ENCODE measurements at regions not wholly inside any gene's neighbourhood (a gene's known extent, or its start where the extent isn't known, plus 50 kb on each side); places are given as distances from the start of the nearest gene placed in this dataset.
"Not testable (repeated sequence)": the region's sequence is repeated elsewhere in the genome, so short reads cannot be mapped to it uniquely, and the experiment has no call there.

- peak; percentile 31 for DNase-seq
Measured at GRCh38 chr9:12318732-12319685, 374.2 kb upstream of the TYRP1 start.

DNA sequence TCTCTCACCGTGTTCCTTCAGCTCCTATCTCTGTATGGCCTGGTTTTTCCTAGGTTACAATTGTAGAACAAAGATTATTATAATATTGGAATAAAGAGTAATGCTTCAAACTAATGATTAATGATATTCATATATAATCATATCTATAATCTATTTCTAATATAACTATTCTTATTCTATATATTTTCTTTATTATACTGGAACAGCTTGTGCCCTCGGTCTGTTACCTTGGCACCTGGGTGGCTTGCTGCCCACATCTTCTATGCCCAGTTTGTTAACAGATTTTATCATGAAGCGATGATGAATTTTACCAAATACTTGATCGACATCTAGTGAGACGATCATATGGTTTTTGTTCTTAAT lies 363.6 kb upstream of the TYRP1 start:
- no peak for DNase-seq

DNA sequence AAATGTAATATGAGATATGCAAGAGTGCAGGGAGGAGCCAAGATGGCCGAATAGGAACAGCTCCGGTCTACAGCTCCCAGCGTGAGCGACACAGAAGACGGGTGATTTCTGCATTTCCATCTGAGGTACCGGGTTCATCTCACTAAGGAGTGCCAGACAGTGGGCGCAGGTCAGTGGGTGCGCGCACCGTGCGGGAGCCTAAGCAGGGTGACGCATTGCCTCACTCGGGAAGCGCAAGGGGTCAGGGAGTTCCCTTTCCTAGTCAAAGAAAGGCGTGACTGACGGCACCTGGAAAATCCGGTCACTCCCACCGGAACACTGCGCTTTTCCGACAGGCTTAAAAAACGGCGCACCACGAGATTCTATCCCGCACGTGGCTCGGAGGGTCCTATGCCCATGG lies 359.2 kb upstream of the TYRP1 start:
- not testable (repeated sequence) for DNase-seq

DNA sequence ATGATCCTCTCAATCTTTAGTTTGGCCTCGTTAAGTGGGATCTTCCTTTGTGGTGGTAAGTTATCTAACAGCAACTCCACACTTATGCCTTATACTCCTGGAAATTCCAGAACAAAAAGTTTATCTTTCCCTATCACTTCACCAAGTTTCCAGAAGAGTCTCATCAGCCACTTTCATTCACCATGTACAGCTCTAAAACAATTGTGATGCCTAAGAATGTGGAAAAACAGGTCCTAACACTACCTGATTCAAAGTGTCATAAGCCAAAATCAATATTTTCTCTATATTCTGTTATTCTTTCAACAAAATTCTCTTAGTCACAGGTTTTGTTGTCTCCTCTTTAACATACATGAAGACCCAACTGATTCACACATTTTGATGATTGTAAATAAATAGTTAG lies 342.4 kb upstream of the TYRP1 start:
- no peak for DNase-seq

DNA sequence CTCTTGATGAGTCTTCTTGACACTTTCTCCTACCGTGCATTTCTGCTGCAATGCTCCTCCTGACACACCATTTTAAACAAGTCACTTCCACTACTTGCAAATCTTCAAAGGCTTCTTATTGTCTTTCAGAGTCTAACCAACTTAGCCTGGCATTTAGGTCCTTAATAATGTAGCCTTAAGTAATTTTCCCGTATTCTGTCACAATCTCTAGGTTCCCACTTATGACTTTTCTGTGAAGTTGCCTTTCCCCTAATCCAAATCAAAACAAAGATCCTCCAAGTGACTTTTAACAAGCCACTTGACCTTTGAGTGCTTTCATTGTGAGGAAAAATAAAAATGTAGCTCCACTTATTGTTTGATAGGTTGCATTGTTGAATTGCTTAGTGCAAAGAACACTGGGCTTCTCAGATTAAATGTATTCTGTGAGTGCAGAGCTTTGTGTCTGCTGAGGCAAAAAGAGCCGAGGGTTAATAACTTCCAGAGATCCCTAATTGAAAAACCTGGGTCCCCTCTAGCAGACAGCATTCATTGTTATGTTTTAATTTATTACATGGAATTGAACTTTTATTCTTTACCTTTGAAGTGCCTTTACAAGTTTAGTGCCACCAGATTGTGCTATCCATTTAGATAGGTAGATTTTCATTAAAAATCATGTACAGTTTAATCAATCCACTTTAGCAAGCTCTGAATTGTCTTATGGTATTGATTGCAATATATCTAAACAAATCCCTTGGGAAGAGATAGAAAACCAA lies 341.7 kb upstream of the TYRP1 start:
- no peak for DNase-seq

GRCh38 chr9:12352045-12352315 lies 341.2 kb upstream of the TYRP1 start:
- DNase-seq = no peak

DNA sequence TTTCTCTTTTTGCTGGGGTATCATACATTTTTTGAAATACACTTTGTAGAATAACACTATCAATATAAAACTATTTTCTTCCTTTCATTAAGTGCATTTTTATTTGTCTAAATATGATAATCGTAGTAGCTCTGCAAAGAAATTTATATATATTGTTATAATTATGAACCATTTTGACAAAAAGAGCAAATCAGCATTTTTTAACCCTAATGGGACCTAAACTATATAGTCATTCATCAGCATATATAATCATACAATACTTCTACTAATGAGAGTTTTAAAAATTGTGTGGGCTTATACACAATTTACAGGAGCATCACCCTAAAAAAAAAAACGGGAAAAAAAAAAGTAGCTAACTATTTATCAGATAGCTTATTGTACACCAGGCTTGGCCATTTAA lies 329.7 kb upstream of the TYRP1 start:
- no peak for DNase-seq

DNA sequence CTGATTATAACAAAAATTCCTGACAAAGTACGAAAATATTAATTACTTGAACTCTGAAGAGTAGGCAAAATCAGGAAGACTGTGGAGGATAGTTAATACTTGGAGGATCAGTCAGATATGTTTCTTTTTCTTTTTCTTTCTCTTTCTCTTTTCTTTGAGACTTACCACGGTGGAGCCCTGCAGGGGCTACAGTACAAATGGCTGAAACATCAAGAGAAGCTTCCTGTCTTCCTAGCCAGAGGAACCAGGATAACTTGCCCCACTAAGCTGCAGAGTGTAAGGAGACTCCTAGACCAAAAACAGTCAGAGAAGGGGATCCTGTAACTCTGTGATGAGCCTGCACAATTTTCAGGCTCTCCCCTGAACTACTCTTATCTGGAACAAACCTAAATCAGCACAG lies 324.6 kb upstream of the TYRP1 start:
- no peak for DNase-seq

DNA sequence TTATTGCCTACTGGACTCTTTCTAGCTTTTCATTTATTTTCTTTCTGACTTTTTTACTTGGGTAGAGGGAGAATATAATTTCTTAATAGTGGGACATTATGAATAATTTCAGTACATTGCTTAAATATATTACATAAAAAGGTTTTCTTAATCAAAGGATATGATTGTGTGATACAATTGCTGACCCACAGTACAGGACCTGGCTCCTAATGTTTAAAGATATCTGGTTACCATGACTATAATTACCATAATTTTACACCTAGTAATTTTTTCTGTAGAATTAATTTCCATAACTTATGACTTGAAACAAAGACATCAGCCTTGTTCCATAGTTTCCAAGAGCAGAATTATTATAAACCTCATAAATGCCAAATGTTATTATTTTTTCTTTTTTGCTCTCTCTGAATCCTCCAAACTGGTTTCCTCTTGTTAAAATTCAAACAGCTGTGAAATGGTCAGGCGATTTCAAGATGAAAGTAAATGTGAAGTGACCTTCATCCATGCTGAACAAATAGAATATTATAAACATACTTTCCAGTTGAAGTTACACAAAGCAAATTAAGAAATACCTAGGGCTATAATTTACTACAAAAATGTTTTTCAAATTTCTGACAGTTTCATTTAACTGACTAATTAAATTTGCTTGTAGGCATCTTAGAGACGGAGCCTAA lies 301.2 kb upstream of the TYRP1 start:
- DNase-seq = peak; percentile 62

DNA sequence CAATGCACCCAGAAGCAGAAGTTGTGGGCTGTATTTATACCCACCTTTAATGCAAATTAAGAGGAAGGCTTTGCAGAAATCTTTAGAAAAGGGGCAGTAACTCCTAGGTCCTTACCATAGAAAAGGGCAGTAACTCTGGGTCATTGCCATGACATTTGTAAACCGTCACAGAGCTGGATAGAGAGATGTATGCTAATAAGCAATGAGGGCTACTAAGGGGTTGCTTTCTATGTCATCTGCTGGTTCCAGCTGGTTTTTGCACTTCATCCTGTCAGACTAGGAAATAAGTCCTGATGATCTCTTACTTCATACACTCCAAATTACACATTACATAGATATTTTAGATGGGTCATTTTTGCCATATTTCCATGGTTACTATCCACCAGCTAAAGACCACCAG lies 299.1 kb upstream of the TYRP1 start:
- DNase-seq = peak; percentile 34

DNA sequence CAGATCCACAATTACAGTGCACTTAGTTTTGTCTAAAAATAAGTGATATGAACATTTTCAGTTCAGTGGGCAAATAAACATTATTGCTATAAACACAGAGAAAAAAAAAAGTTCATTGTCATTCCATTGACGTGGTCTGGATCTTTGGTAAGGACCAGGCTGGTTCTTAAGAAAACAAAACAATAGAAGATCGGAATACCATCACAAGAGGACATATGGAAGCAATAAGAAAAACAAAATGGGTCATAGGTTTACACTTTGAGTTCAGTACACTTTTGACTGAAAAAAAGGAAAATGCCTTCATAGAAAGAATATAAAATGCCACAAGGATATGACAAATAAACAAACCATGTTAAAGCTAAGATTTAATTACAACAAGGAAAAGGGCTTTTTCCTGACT lies 289.5 kb upstream of the TYRP1 start:
- DNase-seq = no peak

DNA sequence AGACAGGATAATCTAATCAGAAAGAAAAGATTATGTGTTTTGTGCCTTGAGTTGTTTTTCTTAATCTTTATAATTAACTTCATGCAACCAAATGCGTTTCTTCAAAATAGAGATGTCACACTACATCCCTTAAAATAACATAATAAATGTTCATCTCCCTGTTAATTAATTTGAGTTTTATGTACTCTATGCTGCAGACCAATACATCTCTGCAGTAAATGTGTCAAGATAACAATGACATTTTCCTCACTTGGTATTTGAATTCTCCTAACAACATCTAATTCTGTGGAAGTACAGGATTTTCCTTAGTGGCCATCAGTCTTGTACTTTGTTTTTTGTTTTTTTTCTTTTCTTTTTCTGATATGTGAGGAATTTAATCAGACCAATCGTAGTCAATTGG lies 279.2 kb upstream of the TYRP1 start:
- no peak for DNase-seq

GRCh38 chr9:12414514-12414913 lies 278.7 kb upstream of the TYRP1 start:
- DNase-seq = peak; percentile 24

- no peak for DNase-seq
Measured at GRCh38 chr9:12415361-12415760, 277.8 kb upstream of the TYRP1 start.

GRCh38 chr9:12416716-12417115 lies 276.5 kb upstream of the TYRP1 start:
- DNase-seq = no peak

DNA sequence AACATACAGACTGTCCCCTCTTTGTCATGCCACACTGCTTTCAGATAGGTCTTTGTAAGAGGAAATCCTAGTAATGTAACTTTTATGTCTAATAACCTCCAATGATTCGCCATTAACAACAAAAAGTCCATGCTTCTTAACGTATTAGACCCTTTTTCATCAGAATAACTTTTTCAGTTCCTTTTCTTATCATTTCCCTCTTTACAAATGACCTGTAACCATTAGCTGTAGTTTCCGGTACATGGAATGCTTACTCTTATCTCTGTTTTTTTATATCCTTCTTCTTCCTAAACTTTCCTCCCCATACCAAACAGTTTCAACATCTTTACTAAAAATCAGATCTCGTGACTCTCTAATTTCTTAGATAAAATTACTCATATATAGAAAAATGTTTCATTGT lies 268.9 kb upstream of the TYRP1 start:
- no peak for DNase-seq

- DNase-seq = peak; percentile 70
Measured at GRCh38 chr9:12425878-12426864, 267.0 kb upstream of the TYRP1 start.

DNA sequence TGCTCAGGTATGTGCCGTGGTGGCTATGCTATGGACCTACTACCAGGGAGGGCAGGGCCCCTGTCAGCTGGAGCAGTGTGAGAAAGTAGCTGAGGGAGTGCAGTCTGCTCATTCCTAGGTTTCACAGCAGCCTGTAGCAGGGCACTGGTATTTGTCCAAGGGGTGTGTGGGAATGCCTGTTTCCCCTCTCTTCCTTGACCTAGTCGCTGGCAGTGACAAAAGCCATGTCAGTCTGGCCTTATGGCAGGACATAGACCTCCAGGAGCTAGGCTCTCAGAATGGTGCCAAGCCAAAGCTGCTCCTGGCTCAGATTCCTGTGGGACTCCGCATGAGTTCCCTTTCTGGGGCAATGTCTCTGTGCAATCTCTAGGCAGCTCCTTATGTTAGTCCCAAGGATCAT lies 253.9 kb upstream of the TYRP1 start:
- DNase-seq = no peak

- DNase-seq = not testable (repeated sequence)
Measured at GRCh38 chr9:12441080-12441479, 252.1 kb upstream of the TYRP1 start.

GRCh38 chr9:12441506-12441905 lies 251.7 kb upstream of the TYRP1 start:
- DNase-seq = no peak

GRCh38 chr9:12448246-12448645 lies 244.9 kb upstream of the TYRP1 start:
- DNase-seq = no peak

GRCh38 chr9:12457237-12457636 lies 235.9 kb upstream of the TYRP1 start:
- DNase-seq = no peak

Measured in NCI-H69 (cell line).